NT2/D1 (cell line): ENCODE measurements at regions not wholly inside any gene's neighbourhood (a gene's known extent, or its start where the extent isn't known, plus 50 kb on each side); places are given as distances from the start of the nearest gene placed in this dataset.

Experiments
- SUZ12 ChIP-seq: IDR thresholded peaks from 2 replicates; pipeline ENCODE4 v1.6.1; 2011; ENCODE audit not compliant: insufficient read length, insufficient read depth; ENCODE audit errors: extremely low read depth
- ZNF274 ChIP-seq: IDR thresholded peaks from 2 replicates; pipeline ENCODE4 v1.6.1; 2011; ENCODE audit warnings: mild to moderate bottlenecking, low read depth, low read length

DNA sequence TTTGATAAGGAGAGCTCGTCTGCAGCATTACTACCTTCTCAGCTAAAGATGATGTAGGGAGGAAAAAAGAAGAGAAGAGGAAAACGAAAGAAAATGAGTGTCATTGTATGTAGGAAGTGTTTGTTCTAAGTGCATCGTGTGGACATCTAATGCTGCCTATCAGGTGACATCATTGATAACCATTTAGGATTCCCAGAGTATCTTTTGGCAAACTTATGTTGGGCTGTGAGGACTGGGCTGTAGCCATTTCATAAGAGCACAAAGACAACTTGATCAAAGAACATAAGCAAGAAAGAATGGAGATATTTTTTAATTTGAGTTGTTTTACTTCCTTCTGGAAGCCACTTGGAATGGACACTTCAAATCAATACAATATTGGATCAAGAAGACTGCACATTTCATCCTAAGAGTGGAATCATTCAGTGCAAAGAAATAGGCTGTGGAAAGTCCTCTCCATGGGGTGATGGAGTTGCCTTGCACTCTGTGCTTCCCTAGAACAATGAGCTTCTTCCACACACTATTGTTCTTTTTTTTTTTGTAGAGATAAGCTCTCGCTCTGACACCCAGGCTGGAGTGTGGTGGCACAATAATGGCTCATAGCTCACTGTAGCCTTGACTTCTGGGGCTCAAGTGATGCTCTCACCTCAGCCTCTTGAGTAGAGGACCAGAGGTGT lies 52.4 kb upstream of the UBL3 start:
- TF ChIP-seq ZNF274 = no peak
- no peak for TF ChIP-seq SUZ12
